Motor neuron (in vitro differentiated cells): ENCODE measurements at regions not wholly inside any gene's neighbourhood (a gene's known extent, or its start where the extent isn't known, plus 50 kb on each side); places are given as distances from the start of the nearest gene placed in this dataset.

Experiments
- ATAC-seq, 8 experiments: fragments of 200-7000 bp; cut with Tn5 transposase; replicated peaks in 6 of 8; 2 replicates each; pipeline ENCODE4 v1.8.0; 2021; ENCODE audit warnings: mild to moderate bottlenecking in 8 of 8, moderate library complexity in 8 of 8
- H3K27ac ChIP-seq, 2 donors: fragments of 250-450 bp; sonication (Bioruptor Pico); 2 replicates each; pipeline ENCODE4 v1.9.0; 2021; ENCODE audit warnings: antibody characterized with exemption in 2 of 2, mild to moderate bottlenecking in 2 of 2, moderate library complexity in 1 of 2
- H3K4me1 ChIP-seq, 2 donors: fragments of 250-450 bp; sonication (Bioruptor Pico); replicated peaks in 1 of 2; 2 replicates each; pipeline ENCODE4 v1.6.1; 2021; ENCODE audit warnings: antibody characterized with exemption in 2 of 2, mild to moderate bottlenecking in 2 of 2, moderate library complexity in 1 of 2
- H3K4me3 ChIP-seq, 5 donors: fragments of 250-450 bp; sonication (Bioruptor Pico); 2 replicates each; pipeline ENCODE4 v1.9.0; 2021; ENCODE audit warnings: antibody characterized with exemption in 5 of 5, mild to moderate bottlenecking in 5 of 5, moderate library complexity in 4 of 5
- WGBS, 10 experiments: fragments of 450-650 bp; shearing (Covaris generic); methylation state at CpG; one replicate each; pipeline ENCODE4 v1.0.0; 2022; 5-methylcytosine and 5-hydroxymethylcytosine counted together
- in situ Hi-C, 9 experiments: fragments of 400-800 bp; cut with MboI; loops; one replicate each; pipeline ENCODE4 v1.15.0; 2021; ENCODE audit warnings: low sequenced_read_pairs in 9 of 9, low pct_unique_long_range_greater_than_20kb in 2 of 9; ENCODE audit not compliant: unreplicated experiment in 9 of 9

DNA sequence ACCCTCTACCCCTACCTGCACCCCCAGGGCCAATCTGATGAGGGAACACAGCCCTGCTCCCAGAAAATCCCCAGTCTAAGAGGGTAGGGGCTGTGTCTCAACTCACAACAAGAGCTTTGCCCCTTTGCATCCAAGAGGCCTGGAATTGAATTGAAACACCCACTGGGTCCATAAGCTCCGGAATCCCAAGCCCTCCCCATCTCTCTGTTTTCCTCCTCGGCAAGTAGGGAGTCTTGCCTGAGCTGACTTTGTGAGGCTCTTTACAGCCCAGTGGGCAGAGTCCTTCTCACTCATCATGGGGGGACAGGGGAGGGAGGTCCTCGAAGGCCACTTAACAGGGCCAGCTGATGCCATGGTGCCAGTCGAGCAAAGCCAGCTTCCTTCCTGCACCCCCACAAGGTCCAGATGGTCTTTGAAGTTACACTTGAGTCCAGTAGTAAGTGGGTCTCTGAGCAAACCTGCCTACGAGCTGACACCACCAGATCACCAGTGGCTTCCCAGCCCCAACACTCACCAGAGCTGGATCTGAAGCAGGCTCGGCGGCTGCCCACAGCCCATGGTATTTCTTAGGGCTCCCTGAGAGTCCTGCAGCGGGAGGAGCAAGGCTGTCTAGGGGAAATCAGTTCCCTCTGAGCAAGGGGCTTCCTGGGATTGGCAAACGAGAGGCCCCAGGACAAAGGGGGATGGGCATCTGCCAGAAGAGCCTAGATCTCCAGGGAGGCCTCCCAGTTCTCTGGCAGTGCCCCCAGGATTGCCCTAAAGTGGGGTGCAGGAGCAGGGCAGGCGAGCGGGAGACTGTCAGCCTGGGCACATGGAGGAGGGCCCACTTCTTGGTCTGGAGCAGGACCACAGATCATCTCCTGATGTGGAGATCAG lies 144.5 kb downstream of the VEGFA start:
- in situ Hi-C loops = no loop called here
- ATAC-seq = no peak
- H3K4me1 ChIP-seq = peaks cover 54 to 63% of the 10 kb centered on the region in 2 donors
- no peak overlapping the region for H3K27ac ChIP-seq
- 50 to 100% (median 91%) methylated on average over 1 to 4 of the region's 11 CpGs; no CpG with 5 or more reads in 3 of the 10 experiments for WGBS, 10 experiments
- H3K4me3 ChIP-seq = no peak overlapping the region

DNA sequence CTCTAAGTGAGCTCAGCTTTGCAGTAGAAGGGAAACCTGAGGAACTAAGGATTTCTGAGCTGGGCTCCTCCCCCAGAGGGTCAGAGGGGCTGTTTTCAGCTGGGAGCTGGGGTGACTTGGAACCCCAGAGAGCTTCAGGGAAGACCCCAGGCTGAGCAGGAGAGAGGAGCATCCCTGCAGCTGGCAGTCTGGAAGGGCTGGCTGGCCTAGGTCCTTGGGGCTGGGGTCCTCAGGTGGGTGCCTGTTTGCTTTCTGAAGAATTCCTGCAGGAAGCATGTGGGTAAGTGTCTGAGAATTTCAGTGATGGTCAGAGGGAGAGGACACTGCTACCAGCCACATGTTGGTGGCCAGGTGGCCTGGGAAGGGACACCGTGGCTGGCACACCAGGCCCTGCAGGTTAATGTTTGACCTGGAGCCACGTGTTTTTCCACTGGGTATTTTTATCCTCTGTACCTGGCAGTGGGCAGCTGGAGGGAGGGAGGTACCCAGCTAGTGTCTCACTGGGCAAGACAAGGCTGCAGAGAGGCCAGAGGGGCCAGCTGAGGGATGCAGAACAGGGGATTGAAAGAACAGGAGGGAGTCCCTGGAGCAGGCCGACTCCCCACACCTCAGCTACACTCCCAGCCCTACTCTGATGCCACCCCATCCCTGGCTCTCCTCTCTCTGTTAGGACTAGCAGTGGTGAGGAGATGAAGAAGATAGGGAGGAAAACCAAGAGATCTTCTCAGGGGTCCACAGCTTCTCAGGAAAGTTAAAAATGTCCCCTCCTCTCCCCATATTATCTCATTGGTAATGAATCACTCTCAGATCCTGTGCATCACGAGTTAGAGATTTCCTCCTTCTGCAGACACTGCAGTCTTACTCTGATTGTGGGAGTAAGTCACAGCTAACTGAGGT lies 143.6 kb downstream of the VEGFA start:
- Histone ChIP-seq H3K27ac (no peak overlapping the region), H3K4me3 (no peak overlapping the region), H3K4me1 (peaks cover 54 to 68% of the 10 kb centered on the region in 2 donors)
- WGBS, 10 experiments = 40 to 90% (median 83%) methylated on average over 1 to 3 of the region's 4 CpGs; no CpG with 5 or more reads in 6 of the 10 experiments
- in situ Hi-C loops = no loop called here
- peak in 3 of 8 experiments; percentile 11 to 21 (median 13) for ATAC-seq

DNA sequence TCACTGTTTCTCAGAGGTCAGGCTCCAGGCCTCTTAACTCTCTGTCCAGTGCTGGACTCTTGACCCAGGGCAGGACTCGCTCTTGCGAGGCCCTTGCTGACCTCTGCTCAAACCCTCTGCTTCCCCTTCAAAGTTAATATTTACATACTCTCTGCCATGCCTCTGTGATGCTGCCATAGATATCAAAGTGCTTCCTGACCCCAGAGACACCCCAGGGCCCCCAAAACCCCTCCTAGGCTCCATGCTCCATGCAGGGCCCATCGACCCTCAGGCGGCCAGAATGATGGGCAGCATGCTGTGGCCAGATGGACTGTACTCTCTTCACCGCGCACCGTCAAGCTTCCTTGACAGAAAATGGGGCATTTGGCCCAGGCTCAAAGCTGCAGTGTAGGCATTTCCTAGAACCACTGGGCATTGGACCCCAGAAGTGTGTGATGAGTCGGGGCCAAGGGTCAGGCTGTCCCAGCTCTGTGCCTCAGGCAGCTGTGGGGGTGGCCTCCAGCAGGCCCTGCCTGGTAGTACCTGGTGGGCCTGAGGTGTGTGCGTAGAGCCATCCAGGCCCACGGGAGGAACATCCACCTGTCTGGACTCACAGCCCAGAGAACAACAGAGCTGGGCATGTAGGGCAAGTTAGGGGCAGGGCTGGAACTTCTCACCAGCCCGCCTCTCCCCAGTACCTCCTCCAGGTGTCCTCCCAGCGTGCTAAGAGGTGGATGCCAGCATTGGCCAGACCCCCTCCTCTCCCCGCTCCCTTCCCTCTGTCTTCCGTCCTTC lies 142.8 kb downstream of the VEGFA start:
- no peak overlapping the region for H3K27ac ChIP-seq
- WGBS, 10 experiments = 100% methylated on average over 1 to 2 of the region's 14 CpGs; no CpG with 5 or more reads in 6 of the 10 experiments
- no peak for ATAC-seq
- no peak overlapping the region for H3K4me3 ChIP-seq
- H3K4me1 ChIP-seq = peaks cover 54 to 65% of the 10 kb centered on the region in 2 donors
- in situ Hi-C loops = no loop called here

DNA sequence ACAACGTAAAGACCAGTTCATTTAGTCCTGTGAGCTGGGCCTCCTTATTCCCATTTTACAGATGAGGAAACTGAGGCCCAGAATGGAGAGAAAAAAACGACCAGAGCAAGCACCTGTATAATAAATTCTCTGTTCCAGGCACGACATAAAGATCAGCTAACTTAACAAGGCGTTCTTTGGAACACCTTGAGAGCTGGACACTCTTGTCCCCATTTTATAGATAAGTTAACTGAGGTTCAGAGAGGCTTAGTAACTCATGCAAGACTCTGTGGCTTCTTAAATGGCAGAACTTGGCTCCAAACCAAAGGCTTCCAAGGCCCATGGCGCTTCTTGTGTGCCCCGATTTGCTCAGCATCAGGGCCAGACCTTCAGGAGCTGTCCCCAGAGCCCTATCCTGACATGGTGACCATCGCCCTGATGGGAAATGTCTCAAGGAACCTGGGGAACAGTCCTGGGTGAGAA lies 142.1 kb downstream of the VEGFA start:
- Histone ChIP-seq H3K27ac (peak overlapping the region in 1 of 2 donors; percentile 86), H3K4me1 (peaks cover 47 to 59% of the 10 kb centered on the region in 2 donors), H3K4me3 (no peak overlapping the region)
- WGBS, 10 experiments = 0 to 100% (median 86%) methylated on average over 1 to 7 of the region's 7 CpGs
- in situ Hi-C loops = no loop called here
- ATAC-seq = no peak

DNA sequence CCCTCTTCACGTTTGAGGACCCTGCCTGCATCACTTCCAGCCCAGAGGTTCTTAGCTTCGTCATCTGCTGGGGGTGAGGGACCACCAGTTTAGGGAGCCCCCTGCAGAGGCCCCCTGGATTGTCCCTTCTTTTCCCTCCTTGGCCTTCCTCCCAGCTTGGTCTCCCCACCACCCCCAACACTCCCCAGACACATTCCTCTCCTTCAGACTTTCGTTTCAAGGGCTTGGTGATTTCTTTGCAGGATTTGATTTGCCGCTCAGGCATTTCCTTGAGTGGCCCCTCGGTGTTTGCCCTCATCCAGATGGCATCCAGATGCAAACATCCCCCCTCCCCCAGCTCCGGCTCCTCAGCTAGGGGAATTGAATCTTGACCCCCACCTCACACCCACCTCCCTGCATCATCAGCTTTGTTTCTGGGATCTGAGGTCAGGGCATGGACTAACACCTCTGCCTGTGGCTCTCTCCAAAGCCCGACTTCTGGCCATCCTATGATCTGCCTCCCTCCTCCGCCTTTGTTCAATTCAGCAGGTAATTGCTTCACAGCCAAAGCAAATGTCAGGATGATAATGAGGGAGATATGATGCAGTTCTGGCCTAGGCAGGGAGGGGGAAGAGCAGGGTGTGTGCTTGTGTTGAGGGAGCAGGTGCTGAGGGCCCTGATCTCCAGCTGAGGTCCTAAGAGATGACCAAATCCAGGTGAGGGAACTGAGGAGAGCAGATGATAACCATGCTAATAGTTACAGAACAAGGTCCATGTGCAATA lies 141.5 kb downstream of the VEGFA start:
- 58 to 100% methylated on average over 1 to 3 of the region's 8 CpGs; no CpG with 5 or more reads in 8 of the 10 experiments for WGBS, 10 experiments
- Histone ChIP-seq H3K27ac (peak overlapping the region; percentile 86 to 93), H3K4me3 (no peak overlapping the region), H3K4me1 (peaks cover 41 to 53% of the 10 kb centered on the region in 2 donors)
- in situ Hi-C loops = no loop called here
- peak in 5 of 8 experiments; percentile 4 to 23 (median 12) for ATAC-seq

DNA sequence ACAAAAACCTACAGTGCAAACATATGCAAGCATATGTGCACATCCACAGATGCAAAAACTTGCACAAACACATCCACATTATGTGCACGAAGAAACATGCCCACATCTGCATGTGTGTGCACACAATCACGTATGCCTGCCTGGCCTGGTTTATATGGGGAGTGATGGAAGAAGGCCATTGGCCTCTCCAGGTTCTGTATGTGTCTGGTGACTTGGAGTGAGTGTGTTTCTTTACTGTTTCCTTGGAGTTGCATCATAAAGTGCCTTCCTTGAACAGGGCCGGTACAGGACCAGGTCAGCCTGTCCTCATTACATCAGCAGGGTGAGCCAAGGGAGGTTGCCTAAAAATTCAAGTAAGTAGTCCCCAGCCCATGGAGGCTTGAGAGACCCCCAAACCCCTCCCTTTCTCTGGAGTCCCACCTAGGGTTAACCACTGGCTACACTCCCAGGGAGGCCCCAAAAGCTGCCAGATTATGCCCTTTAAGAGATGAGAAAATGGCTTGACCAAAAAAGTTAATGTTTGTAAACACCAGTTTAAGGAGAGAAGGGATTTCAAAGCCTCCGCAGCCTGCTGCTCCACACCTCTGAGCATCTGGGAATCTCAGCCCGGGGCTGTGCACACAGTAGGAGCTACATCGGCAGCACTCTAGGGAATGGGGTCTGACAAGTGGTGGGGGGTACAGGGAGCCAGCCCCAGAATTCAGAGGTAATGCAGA lies 140.8 kb downstream of the VEGFA start:
- WGBS, 10 experiments = 0 to 90% (median 19%) methylated on average over 1 to 3 of the region's 6 CpGs; no CpG with 5 or more reads in 2 of the 10 experiments
- ATAC-seq = peak; percentile 80 to 94 (median 89)

DNA sequence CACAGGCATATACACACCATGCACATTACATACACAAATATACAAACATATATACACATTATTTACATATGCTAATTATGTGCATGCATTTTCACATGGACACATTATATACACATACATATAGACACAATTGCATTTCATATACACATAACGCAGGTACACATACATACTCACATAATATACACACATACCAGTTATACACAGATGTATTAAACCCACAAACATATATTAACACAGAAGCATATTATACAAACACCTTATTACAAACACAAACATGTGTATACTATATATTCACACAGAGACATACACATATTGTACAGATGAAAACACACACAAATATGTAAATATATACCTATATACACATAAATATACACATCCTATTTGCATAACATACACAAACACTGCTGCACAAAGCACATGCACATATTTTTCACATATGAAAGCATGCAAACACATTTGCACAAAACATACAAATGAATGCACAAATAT lies 140.2 kb downstream of the VEGFA start:
- in situ Hi-C loops = no loop called here
- H3K27ac ChIP-seq = peak overlapping the region; percentile 86 to 93
- 33 to 100% (median 87%) methylated on average over 1 of the region's 1 CpG; no CpG with 5 or more reads in 4 of the 10 experiments for WGBS, 10 experiments
- peaks cover 39 to 48% of the 10 kb centered on the region in 2 donors for H3K4me1 ChIP-seq
- H3K4me3 ChIP-seq = peak overlapping the region in 2 of 5 donors; percentile 4 to 10
- peak in 1 of 8 experiments; percentile 36 for ATAC-seq

More for the DNA sequence above, 140.8 kb downstream of the VEGFA start:
- in situ Hi-C loops = no loop called here
- Histone ChIP-seq H3K4me3 (peak overlapping the region in 2 of 5 donors; percentile 4 to 10), H3K4me1 (peaks cover 39 to 48% of the 10 kb centered on the region in 2 donors), H3K27ac (peak overlapping the region; percentile 86 to 93)

DNA sequence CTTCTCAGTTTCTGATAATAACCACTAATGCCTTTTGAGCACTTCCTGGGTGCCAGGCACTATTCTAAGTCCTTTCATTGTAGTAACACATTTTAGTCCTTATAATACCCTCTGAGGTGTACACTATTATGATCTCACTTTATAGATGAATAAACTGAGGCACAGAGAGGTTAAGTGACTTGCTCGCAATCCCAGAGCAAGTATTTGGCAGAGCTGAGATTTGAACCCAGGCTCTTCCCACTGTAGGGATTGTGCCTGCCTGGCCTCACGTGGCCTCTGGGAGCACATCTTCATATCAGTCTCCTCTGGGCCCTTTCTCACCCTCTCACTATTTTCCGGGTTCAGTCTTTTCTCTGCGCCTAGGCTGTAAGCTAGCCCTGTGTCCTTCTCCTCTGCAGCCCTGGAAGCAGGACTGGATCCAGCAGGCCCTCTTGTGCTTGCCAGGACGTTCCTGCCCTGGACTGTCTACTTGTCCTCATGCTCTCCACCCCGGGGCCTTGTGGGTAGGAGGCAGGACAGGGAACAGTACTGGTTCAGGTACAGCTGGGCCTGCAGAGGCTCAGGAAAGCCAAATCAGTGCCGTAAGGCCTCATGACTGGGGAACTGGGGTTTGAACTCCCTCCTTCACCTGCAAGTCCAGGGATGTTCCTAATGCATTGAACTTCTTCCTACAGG lies 139.6 kb downstream of the VEGFA start:
- WGBS, 10 experiments = 65 to 100% (median 89%) methylated on average over 1 to 6 of the region's 7 CpGs; no CpG with 5 or more reads in 2 of the 10 experiments
- peak in 2 of 8 experiments; percentile 7 to 9 for ATAC-seq
- in situ Hi-C loops = no loop called here
- H3K27ac ChIP-seq = peak overlapping the region; percentile 86 to 93
- H3K4me3 ChIP-seq = no peak overlapping the region
- peaks cover 39 to 49% of the 10 kb centered on the region in 2 donors for H3K4me1 ChIP-seq

DNA sequence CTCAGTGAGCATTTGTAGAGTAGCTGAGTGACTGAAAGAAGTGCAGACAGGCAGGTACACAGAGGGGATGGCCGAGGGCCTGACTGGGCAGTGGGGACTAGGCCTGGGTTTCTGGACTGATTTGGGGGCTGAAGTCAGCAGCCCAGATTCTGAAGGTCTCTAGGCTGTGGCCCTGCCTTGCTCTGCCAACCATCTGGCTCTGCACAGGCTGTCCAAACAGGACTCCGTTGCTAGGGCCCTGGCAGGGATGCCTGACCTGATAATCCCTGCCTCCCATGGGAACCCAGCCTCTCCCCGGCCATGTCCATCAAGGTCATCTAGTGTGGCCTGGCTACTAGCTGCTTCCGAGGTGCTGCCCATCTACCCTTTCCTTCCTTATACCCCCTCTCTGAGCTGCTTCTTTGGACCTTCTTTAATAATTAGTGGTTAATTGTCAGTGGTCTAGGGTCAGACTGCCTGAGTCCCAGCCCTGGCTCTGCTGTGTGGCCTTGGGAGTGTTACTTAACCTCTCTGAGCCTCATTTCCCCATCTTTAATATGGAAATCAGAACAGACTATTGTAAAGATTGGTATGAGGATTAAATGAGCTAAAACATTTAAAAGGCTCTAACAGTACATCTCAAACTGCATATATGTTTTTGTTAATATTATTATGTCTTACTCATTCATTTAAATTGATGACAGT lies 137.9 kb downstream of the VEGFA start:
- 40 to 100% (median 75%) methylated on average over 1 to 3 of the region's 4 CpGs; no CpG with 5 or more reads in 5 of the 10 experiments for WGBS, 10 experiments
- peak in 1 of 8 experiments; percentile 16 for ATAC-seq
- in situ Hi-C loops = no loop called here
- peaks cover 30 to 39% of the 10 kb centered on the region in 2 donors for H3K4me1 ChIP-seq
- H3K27ac ChIP-seq = no peak overlapping the region
- H3K4me3 ChIP-seq = no peak overlapping the region

DNA sequence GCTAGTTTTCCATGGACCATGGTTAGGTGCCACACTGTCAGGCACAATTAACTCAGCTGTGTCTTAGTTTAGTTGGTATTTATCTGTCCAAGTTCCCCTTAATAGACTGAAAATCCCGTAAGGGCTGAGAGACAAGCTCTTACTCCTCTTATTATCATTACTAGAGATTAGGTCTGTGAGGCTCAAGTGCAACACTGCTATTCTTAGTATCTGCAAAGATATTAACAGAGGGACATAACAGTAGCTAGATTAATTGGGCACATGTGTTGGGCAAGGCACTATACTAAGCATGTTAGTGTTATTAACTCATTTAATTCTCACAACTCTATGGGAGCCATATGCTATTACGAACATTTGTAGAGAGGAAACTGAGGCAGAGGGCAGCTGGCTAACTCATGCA lies 137.3 kb downstream of the VEGFA start:
- ATAC-seq = no peak

More for the DNA sequence above, 137.3 kb downstream of the VEGFA start:
- H3K4me3 ChIP-seq = no peak overlapping the region
- WGBS, 10 experiments = 80 to 100% (median 100%) methylated on average over 1 to 2 of the region's 2 CpGs; no CpG with 5 or more reads in 1 of the 10 experiments
- no peak overlapping the region for H3K27ac ChIP-seq
- in situ Hi-C loops = no loop called here
- H3K4me1 ChIP-seq = peaks cover 30 to 38% of the 10 kb centered on the region in 2 donors
